HCT116 (cell line): ENCODE measurements at regions not wholly inside any gene's neighbourhood (a gene's known extent, or its start where the extent isn't known, plus 50 kb on each side); places are given as distances from the start of the nearest gene placed in this dataset.

Experiments
- ATAC-seq: fragments of 200-7000 bp; cut with Tn5 transposase; 2 replicates; pipeline ENCODE4 v1.9.1; 2020; ENCODE audit warnings: mild to moderate bottlenecking, moderate library complexity
- BruUV-seq: library from RNA; stranded (reverse); fragments of 400-500 nt; replicated peaks from 2 replicates; lab custom pipeline; 2021; lab: Mats Ljungman, UMichigan
- CTCF ChIA-PET: fragments of 300-600 bp; sonication (Branson Sonifier 250); formaldehyde crosslinking; loops from one replicate; lab custom pipeline; 2021; ENCODE audit warnings: antibody characterized with exemption; lab: Charles Lee
- POLR2A ChIA-PET: fragments of 300-600, 350-600 bp; sonication (Branson Sonifier 250); formaldehyde crosslinking; loops from one replicate; lab custom pipeline; 2021; ENCODE audit warnings: antibody characterized with exemption; lab: Charles Lee
- RAD21 ChIA-PET, 2 experiments: fragments of 300-600 bp; sonication (Branson Sonifier 250); formaldehyde crosslinking; loops; one replicate each; lab custom pipeline; 2023; ENCODE audit warnings: low total read pairs in 2 of 2; ENCODE audit not compliant: uncharacterized antibody in 2 of 2, unreplicated experiment in 2 of 2, low non-redundant PET in 1 of 2; lab: Charles Lee
- DNase-seq: peaks from one replicate; pipeline ENCODE4 v3.0.0-alpha.2; 2010; ENCODE audit warnings: low read depth, low spot score
- H2AFZ ChIP-seq: fragments of 200-600 bp; shearing (Covaris generic), sonication (generic); 2 replicates; pipeline ENCODE4 v1.6.1; 2017; ENCODE audit warnings: low read depth, mixed run types, mixed read lengths, antibody characterized with exemption, low read length; ENCODE audit not compliant: poor library complexity, severe bottlenecking
- H3K27ac ChIP-seq: 2 replicates; pipeline ENCODE4 v1.5.1; 2012; ENCODE audit warnings: low read depth, low read length
- H3K27me3 ChIP-seq: fragments of 200-600 bp; sonication (generic); 2 replicates; pipeline ENCODE4 v1.6.1; 2016; ENCODE audit warnings: mixed run types, low read length, mixed read lengths; ENCODE audit not compliant: insufficient read depth
- H3K36me3 ChIP-seq, 2 experiments: fragments of 200-500 bp in 1 of 2; fragments of 200-600 bp in 1 of 2; sonication (Bioruptor generic) in 1 of 2; sonication (generic) in 1 of 2; 2 replicates each; pipeline versions ENCODE4 v1.5.1 to v1.6.1; 2014 to 2016; ENCODE audit warnings: low read length in 2 of 2, inconsistent platforms in 1 of 2, mixed read lengths in 1 of 2, mixed run types in 1 of 2; ENCODE audit not compliant: insufficient read depth in 2 of 2, control insufficient read depth in 1 of 2
- H3K4me1 ChIP-seq, 2 experiments: fragments of 200-600 bp in 1 of 2; sonication (generic) in 1 of 2; 2 replicates each; pipeline versions ENCODE4 v1.5.1 to v1.6.1; 2012 to 2017; ENCODE audit warnings: low read length in 2 of 2, inconsistent platforms in 1 of 2, mild to moderate bottlenecking in 1 of 2, mixed read lengths in 1 of 2, mixed run types in 1 of 2, moderate library complexity in 1 of 2; ENCODE audit not compliant: insufficient read depth in 2 of 2, control insufficient read depth in 1 of 2
- H3K4me2 ChIP-seq: fragments of 200-600 bp; sonication (generic); 2 replicates; pipeline ENCODE4 v1.6.1; 2017; ENCODE audit warnings: mixed run types, low read length, mixed read lengths
- H3K4me3 ChIP-seq, 2 experiments: fragments of 200-600 bp in 1 of 2; sonication (generic) in 1 of 2; replicated peaks in 1 of 2; 2 replicates each; pipeline ENCODE4 v1.5.1; 2011 to 2016; ENCODE audit warnings: low read length in 2 of 2, control low read depth in 1 of 2, low read depth in 1 of 2, mild to moderate bottlenecking in 1 of 2, mixed read lengths in 1 of 2, mixed run types in 1 of 2
- H3K79me2 ChIP-seq: fragments of 200-600 bp; sonication (generic); 2 replicates; pipeline ENCODE4 v1.6.1; 2017; ENCODE audit warnings: mild to moderate bottlenecking, mixed run types, low read length, moderate library complexity, mixed read lengths; ENCODE audit not compliant: insufficient read depth
- H3K9ac ChIP-seq: fragments of 200-600 bp; sonication (generic); 2 replicates; pipeline ENCODE4 v1.6.1; 2016; ENCODE audit warnings: low read length, mixed read lengths
- H3K9me2 ChIP-seq: fragments of 200-600 bp; sonication (generic), shearing (Covaris generic); 2 replicates; pipeline ENCODE4 v1.6.1; 2017; ENCODE audit warnings: mixed run types, mild to moderate bottlenecking, moderate library complexity; ENCODE audit not compliant: insufficient read depth
- H3K9me3 ChIP-seq, 2 experiments: fragments of 200-500 bp in 1 of 2; fragments of 200-600 bp in 1 of 2; sonication (Bioruptor generic) in 1 of 2; sonication (generic) in 1 of 2; 2 replicates each; pipeline ENCODE4 v1.6.1; 2014 to 2017; ENCODE audit warnings: low read length in 2 of 2, mixed read lengths in 2 of 2, inconsistent platforms in 1 of 2, low read depth in 1 of 2, mild to moderate bottlenecking in 1 of 2, mixed run types in 1 of 2, moderate library complexity in 1 of 2; ENCODE audit not compliant: control insufficient read depth in 1 of 2, insufficient read depth in 1 of 2
- H4K20me1 ChIP-seq: fragments of 200-600 bp; sonication (generic), shearing (Covaris generic); 2 replicates; pipeline ENCODE4 v1.6.1; 2017; ENCODE audit warnings: mixed run types, mild to moderate bottlenecking, moderate library complexity; ENCODE audit not compliant: insufficient read depth
- CEBPB ChIP-seq: IDR thresholded peaks from 2 replicates; pipeline ENCODE4 v1.6.1; 2012; ENCODE audit warnings: low read depth
- RAD21 ChIP-seq: IDR thresholded peaks from 2 replicates; pipeline ENCODE4 v1.6.1; 2012; ENCODE audit warnings: low read depth, mild to moderate bottlenecking
- SP1 ChIP-seq: IDR thresholded peaks from 2 replicates; pipeline ENCODE4 v1.6.1; 2012; ENCODE audit warnings: low read depth
- SRF ChIP-seq: IDR thresholded peaks from 2 replicates; pipeline ENCODE4 v1.6.1; 2012; ENCODE audit warnings: low read depth
- TCF7L2 ChIP-seq: IDR thresholded peaks from 2 replicates; pipeline ENCODE4 v1.7.0; 2011; ENCODE audit warnings: borderline replicate concordance, inconsistent platforms; ENCODE audit not compliant: insufficient read depth, insufficient read length; ENCODE audit errors: extremely low read depth
- ZNF274 ChIP-seq: fragments of 200-500 bp; sonication (Bioruptor generic); IDR thresholded peaks from 2 replicates; pipeline ENCODE4 v1.6.1; 2014; ENCODE audit warnings: mild to moderate bottlenecking, low read depth, low read length, inconsistent platforms
- intact Hi-C: fragments of 100-400 bp; cut with micrococcal nuclease; formaldehyde crosslinking; loops from 2 replicates; pipeline ENCODE4 v1.10.0; 2022

GRCh38 chr7:63031838-63032436 lies 966.7 kb upstream of the ZNF722 start:
- Histone ChIP-seq H3K9me3 (peaks cover 7 to 14% of the 10 kb centered on the region in 2 experiments; a peak in 2 of 4 replicates), H3K36me3 (no peaks in the 10 kb centered on the region), H3K9ac (no peak overlapping the region), H3K4me1 (no peaks in the 10 kb centered on the region), H3K4me3 (no peak overlapping the region), H3K27ac (no peak overlapping the region), H3K27me3 (no peaks in the 10 kb centered on the region), H3K4me2 (no peak overlapping the region), H3K9me2 (no peaks in the 10 kb centered on the region), H3K79me2 (no peaks in the 10 kb centered on the region), H2AFZ (no peak overlapping the region), H4K20me1 (no peaks in the 10 kb centered on the region)
- ChIA-PET POLR2A (no interaction called here), RAD21 (no interaction called here), CTCF (no interaction called here)
- no TSS peak for BruUV-seq
- intact Hi-C loops: no loop called here
- ATAC-seq (no peak), DNase-seq (no peak)
- TF ChIP-seq RAD21 (no peak), SRF (no peak), ZNF274 (no peak), SP1 (no peak), CEBPB (no peak), TCF7L2 (no peak)

GRCh38 chr7:63037242-63037641 lies 961.4 kb upstream of the ZNF722 start:
- no peak overlapping the region for H2AFZ ChIP-seq
- DNase-seq: no peak
- no peak for TF ChIP-seq TCF7L2
- H3K27me3 ChIP-seq: no peaks in the 10 kb centered on the region
- no peak overlapping the region for H3K4me3 ChIP-seq
- intact Hi-C loops: no loop called here
- no peak overlapping the region for H3K4me2 ChIP-seq
- H3K9me3 ChIP-seq: peaks cover 7 to 17% of the 10 kb centered on the region in 2 experiments; a peak in 2 of 4 replicates
- ChIA-PET POLR2A (no interaction called here), RAD21 (no interaction called here), CTCF (no interaction called here)
- no peaks in the 10 kb centered on the region for H4K20me1 ChIP-seq
- no peak overlapping the region for H3K9ac ChIP-seq
- no peaks in the 10 kb centered on the region for H3K36me3 ChIP-seq
- H3K4me1 ChIP-seq: no peaks in the 10 kb centered on the region
- H3K27ac ChIP-seq: no peak overlapping the region
- BruUV-seq: no TSS peak
- H3K79me2 ChIP-seq: no peaks in the 10 kb centered on the region
- ATAC-seq: no peak
- no peaks in the 10 kb centered on the region for H3K9me2 ChIP-seq
